K562 (cell line): ENCODE measurements at regions not wholly inside any gene's neighbourhood (a gene's known extent, or its start where the extent isn't known, plus 50 kb on each side); places are given as distances from the start of the nearest gene placed in this dataset.

ENCODE experiments used
- BMI1 ChIP-seq: fragments of 150-350 bp; IDR thresholded peaks from 2 replicates; pipeline ENCODE4 v1.6.1; 2014; ENCODE audit warnings: low read length
- C11orf30 ChIP-seq: fragments of 450-650 bp; IDR thresholded peaks from 2 replicates; pipeline ENCODE4 v1.6.1; 2016; ENCODE audit warnings: low read depth, mild to moderate bottlenecking
- GABPB1 ChIP-seq: sonication (generic); formaldehyde crosslinking; IDR thresholded peaks from 2 replicates; pipeline ENCODE4 v1.8.0; 2022; ENCODE audit warnings: mild to moderate bottlenecking, missing genetic modification reagents
- HDAC6 ChIP-seq: IDR thresholded peaks from 2 replicates; pipeline ENCODE4 v1.6.1; 2012; ENCODE audit warnings: low read depth, mild to moderate bottlenecking, control low read depth, inconsistent platforms, low read length, moderate library complexity
- HMG20B ChIP-seq: fragments of 250-450 bp; sonication (Bioruptor Pico); IDR thresholded peaks from 2 replicates; pipeline ENCODE4 v1.5.0; 2021; ENCODE audit warnings: mild to moderate bottlenecking
- ILK ChIP-seq: fragments of 450-650 bp; IDR thresholded peaks from 2 replicates; pipeline ENCODE4 v1.6.1; 2016; ENCODE audit warnings: missing genetic modification characterization, low read depth, mild to moderate bottlenecking, missing compliant biosample characterization, moderate library complexity, borderline replicate concordance
- JUN ChIP-seq, 2 experiments: sonication (generic) in 1 of 2; formaldehyde crosslinking in 1 of 2; IDR thresholded peaks; 2 replicates each; pipeline versions ENCODE4 v1.6.1 to v1.8.0; 2012 to 2022; ENCODE audit warnings: borderline replicate concordance in 2 of 2, mild to moderate bottlenecking in 2 of 2, improper control_type of control experiment in 1 of 2, low read depth in 1 of 2, low read length in 1 of 2, missing genetic modification reagents in 1 of 2
- MNT ChIP-seq, 2 experiments: fragments of 450-650 bp; conservative IDR thresholded peaks; 2 replicates each; pipeline ENCODE4 v1.6.1; 2017; ENCODE audit warnings: mild to moderate bottlenecking in 2 of 2, moderate library complexity in 2 of 2
- NCOA6 ChIP-seq: fragments of 450-650 bp; IDR thresholded peaks from 2 replicates; pipeline ENCODE4 v1.6.1; 2017; ENCODE audit warnings: mild to moderate bottlenecking
- PHB ChIP-seq: fragments of 250-450 bp; sonication (Bioruptor Pico); IDR thresholded peaks from 2 replicates; pipeline ENCODE4 v1.5.0; 2021
- TFE3 ChIP-seq: fragments of 450-650 bp; formaldehyde crosslinking; IDR thresholded peaks from 2 replicates; pipeline ENCODE4 v1.4.0; 2020; ENCODE audit warnings: mild to moderate bottlenecking, mixed read lengths
- THRA ChIP-seq: fragments of 450-650 bp; IDR thresholded peaks from 2 replicates; pipeline ENCODE4 v1.6.1; 2017; ENCODE audit warnings: mild to moderate bottlenecking, moderate library complexity
- ZEB2 ChIP-seq: fragments of 450-650 bp; IDR thresholded peaks from 2 replicates; pipeline ENCODE4 v1.6.1; 2016
- ZNF165 ChIP-seq: fragments of 250-450 bp; sonication (Bioruptor Pico); IDR thresholded peaks from 2 replicates; pipeline ENCODE4 v1.4.0; 2020; ENCODE audit warnings: borderline replicate concordance
- ZNF785 ChIP-seq: fragments of 250-450 bp; sonication (Bioruptor Pico); IDR thresholded peaks from 2 replicates; pipeline ENCODE4 v1.4.0; 2020; ENCODE audit warnings: mild to moderate bottlenecking
- TF ChIP-seq, protein P1 (sequence below): IDR thresholded peaks from 3 replicates; pipeline ENCODE4 v1.6.1; 2011; ENCODE audit warnings: borderline replicate concordance, mild to moderate bottlenecking; ENCODE audit not compliant: insufficient read length, insufficient read depth
- TF ChIP-seq, protein P2 (sequence below), 2 experiments: fragments of 200-800 bp in 1 of 2; sonication (Bioruptor generic) in 1 of 2; sonication (generic) in 1 of 2; formaldehyde crosslinking in 1 of 2; IDR thresholded peaks in 1 of 2; conservative IDR thresholded peaks in 1 of 2; 2 replicates each; pipeline versions ENCODE4 v1.5.0 to v1.6.1; 2016 to 2020; ENCODE audit warnings: missing compliant biosample characterization in 1 of 2, missing genetic modification characterization in 1 of 2, missing genetic modification reagents in 1 of 2
- TF ChIP-seq, protein P3 (sequence below): sonication (generic); formaldehyde crosslinking; IDR thresholded peaks from 2 replicates; pipeline ENCODE4 v1.8.1; 2022; ENCODE audit warnings: missing genetic modification reagents

- TF ChIP-seq, protein P1, sequence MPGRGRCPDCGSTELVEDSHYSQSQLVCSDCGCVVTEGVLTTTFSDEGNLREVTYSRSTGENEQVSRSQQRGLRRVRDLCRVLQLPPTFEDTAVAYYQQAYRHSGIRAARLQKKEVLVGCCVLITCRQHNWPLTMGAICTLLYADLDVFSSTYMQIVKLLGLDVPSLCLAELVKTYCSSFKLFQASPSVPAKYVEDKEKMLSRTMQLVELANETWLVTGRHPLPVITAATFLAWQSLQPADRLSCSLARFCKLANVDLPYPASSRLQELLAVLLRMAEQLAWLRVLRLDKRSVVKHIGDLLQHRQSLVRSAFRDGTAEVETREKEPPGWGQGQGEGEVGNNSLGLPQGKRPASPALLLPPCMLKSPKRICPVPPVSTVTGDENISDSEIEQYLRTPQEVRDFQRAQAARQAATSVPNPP, result no peak
- TF ChIP-seq MNT (conservative IDR thresholded peaks at IDR 0.05), result no peak
- TF ChIP-seq JUN (IDR thresholded peaks at IDR 0.05; ENCODE audit: borderline replicate concordance, low read depth, low read length), result peak; percentile 94
- TF ChIP-seq JUN (CRISPR knock-in tag; IDR thresholded peaks at IDR 0.05; ENCODE audit: borderline replicate concordance), result no peak
- TF ChIP-seq ZNF785 (CRISPR knock-in tag), result no peak
- TF ChIP-seq NCOA6, result no peak
- no peak for TF ChIP-seq ILK (tag)
- TF ChIP-seq TFE3 (CRISPR knock-in tag), result no peak
- no peak for TF ChIP-seq HDAC6
- TF ChIP-seq ZNF165 (CRISPR knock-in tag), result no peak
- no peak for TF ChIP-seq HMG20B (CRISPR knock-in tag)
- no peak for TF ChIP-seq PHB (CRISPR knock-in tag)
- peak; percentile 50; the same call in 1 of the 2 replicates for TF ChIP-seq C11orf30
- TF ChIP-seq BMI1, result no peak
- TF ChIP-seq, protein P2, sequence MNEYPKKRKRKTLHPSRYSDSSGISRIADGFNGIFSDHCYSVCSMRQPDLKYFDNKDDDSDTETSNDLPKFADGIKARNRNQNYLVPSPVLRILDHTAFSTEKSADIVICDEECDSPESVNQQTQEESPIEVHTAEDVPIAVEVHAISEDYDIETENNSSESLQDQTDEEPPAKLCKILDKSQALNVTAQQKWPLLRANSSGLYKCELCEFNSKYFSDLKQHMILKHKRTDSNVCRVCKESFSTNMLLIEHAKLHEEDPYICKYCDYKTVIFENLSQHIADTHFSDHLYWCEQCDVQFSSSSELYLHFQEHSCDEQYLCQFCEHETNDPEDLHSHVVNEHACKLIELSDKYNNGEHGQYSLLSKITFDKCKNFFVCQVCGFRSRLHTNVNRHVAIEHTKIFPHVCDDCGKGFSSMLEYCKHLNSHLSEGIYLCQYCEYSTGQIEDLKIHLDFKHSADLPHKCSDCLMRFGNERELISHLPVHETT (CRISPR knock-in tag; conservative IDR thresholded peaks at IDR 0.05 in 1 of 2, IDR thresholded peaks at IDR 0.05 in 1 of 2), result no peak
- TF ChIP-seq, protein P3, sequence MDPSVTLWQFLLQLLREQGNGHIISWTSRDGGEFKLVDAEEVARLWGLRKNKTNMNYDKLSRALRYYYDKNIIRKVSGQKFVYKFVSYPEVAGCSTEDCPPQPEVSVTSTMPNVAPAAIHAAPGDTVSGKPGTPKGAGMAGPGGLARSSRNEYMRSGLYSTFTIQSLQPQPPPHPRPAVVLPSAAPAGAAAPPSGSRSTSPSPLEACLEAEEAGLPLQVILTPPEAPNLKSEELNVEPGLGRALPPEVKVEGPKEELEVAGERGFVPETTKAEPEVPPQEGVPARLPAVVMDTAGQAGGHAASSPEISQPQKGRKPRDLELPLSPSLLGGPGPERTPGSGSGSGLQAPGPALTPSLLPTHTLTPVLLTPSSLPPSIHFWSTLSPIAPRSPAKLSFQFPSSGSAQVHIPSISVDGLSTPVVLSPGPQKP (CRISPR knock-in tag), result no peak
- no peak for TF ChIP-seq ZEB2
- TF ChIP-seq GABPB1 (CRISPR knock-in tag), result no peak; the same call in 1 of the 2 replicates
- no peak for TF ChIP-seq THRA
Measured at GRCh38 chr15:58357529-58358476, 74.0 kb upstream of the LIPC start (continued).
